Right ventricle myocardium superior (tissue), 1 donor: ENCODE measurements at regions not wholly inside any gene's neighbourhood (a gene's known extent, or its start where the extent isn't known, plus 50 kb on each side); places are given as distances from the start of the nearest gene placed in this dataset.
"Not testable (repeated sequence)": the region's sequence is repeated elsewhere in the genome, so short reads cannot be mapped to it uniquely, and the experiment has no call there.

Source experiments
- ATAC-seq: fragments of 200-7000 bp; cut with Tn5 transposase; one replicate; pipeline ENCODE4 v1.9.1; 2020; ENCODE audit warnings: mild to moderate bottlenecking; ENCODE audit not compliant: poor library complexity
- DNase-seq: peaks from one replicate; pipeline ENCODE4 v3.0.0-alpha.2; 2020
- intact Hi-C: fragments of 100-400 bp; cut with DNase I; formaldehyde crosslinking; loops from one replicate; pipeline ENCODE4 v1.11.2; 2022
- donor health status: DM: no; HTN: yes; CAD: no; lungs with severe emphysema.

- intact Hi-C loops: no loop called here
- DNase-seq (no peak), ATAC-seq (no peak)
These were observed 1733.6 kb downstream of the TP53TG3F start for GRCh38 chr16:35192993-35193392.

DNA sequence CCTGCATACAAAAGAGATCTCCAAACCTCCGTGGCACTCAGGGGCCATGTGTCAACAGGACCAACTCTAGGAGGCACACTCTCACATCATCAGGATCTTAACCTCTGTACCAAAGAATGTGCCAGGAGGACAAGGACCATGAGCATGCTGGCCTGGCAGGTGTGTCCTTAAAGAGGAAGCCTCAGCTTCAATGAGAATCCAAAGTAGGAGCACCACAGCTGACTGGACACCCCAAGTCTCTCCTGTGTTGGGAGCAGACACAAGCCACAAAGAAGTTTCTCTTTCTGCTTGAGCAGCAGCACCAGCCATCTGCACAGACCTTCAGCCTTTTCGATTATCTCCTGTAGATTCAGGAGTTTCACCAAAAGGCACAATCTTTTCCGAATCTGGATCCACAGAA, 1734.5 kb downstream of the TP53TG3F start:
- DNase-seq (no peak), ATAC-seq (no peak)
- intact Hi-C loops: no loop called here

DNA sequence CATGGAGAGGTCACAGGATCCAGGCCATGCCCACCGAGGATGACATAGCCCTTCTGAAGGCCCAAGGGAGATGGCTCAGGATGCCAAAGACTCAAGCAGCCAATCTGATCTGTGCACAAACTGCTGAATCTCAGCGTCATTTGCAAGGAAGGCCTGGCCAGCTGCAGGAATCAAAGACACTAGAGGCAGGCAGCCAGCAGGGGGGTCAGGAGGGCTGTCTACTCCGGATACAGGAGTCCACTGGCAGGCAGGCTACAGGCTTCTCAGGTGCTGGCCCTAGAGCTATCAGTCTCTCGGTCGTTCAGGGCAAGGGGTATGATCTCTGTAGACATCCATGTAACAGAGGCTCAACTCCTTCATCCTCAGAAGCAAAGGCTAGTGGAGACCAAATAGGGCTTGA, 1735.3 kb downstream of the TP53TG3F start:
- intact Hi-C loops: no loop called here
- ATAC-seq (no peak), DNase-seq (no peak)

GRCh38 chr16:35195173-35195863, 1735.9 kb downstream of the TP53TG3F start:
- ATAC-seq: no peak
- no peak for DNase-seq
- intact Hi-C loops: no loop called here

DNA sequence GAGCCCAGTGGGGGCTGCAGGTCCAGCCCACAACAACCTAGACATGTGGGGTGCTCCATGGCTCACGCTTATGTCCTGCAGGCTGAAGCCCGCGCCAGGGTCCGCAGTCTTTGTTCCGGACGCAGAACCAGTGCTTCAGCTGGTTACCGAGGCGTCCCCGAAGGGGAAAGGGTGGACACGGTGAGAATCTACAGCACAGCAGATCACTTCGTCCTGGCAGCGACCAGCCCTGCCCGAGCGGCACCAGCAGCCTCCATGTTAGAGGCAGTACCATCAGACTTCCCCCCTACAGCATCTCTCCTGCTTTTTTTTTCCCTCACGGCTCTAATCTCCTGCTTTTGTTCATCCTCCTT, 1736.4 kb downstream of the TP53TG3F start:
- DNase-seq (no peak), ATAC-seq (no peak)
- intact Hi-C loops: no loop called here

- ATAC-seq: no peak
- no peak for DNase-seq
- intact Hi-C loops: no loop called here
These were observed 1736.9 kb downstream of the TP53TG3F start for GRCh38 chr16:35196313-35196712.

DNA sequence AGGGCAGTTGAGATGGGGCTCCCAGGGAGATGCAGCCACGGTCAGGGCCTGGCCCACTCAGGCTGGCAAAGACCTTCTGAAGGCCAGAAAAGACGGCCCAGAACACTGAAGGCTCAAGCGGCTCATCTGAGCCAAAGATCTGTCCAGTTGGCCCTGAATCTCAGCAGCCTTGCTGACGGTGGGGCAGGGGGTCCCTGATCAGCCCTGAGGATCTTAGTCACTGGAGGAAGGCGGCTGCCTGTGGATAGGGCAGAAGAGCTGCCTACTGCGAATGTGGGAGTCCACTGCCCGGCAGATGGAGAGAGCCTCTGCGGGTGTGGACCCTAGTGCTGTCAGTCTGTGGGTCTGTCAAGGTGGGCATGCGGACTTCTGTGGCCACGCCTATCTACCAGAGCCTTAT, 1738.2 kb downstream of the TP53TG3F start:
- ATAC-seq: no peak
- no peak for DNase-seq
- intact Hi-C loops: no loop called here

GRCh38 chr16:35198223-35199199, 1739.1 kb downstream of the TP53TG3F start:
- ATAC-seq: no peak
- intact Hi-C loops: no loop called here

GRCh38 chr16:35200662-35201061, 1741.2 kb downstream of the TP53TG3F start:
- ATAC-seq: no peak
- DNase-seq: no peak
- intact Hi-C loops: no loop called here

More at GRCh38 chr16:35198223-35199199, 1739.1 kb downstream of the TP53TG3F start:
- no peak for DNase-seq

DNA sequence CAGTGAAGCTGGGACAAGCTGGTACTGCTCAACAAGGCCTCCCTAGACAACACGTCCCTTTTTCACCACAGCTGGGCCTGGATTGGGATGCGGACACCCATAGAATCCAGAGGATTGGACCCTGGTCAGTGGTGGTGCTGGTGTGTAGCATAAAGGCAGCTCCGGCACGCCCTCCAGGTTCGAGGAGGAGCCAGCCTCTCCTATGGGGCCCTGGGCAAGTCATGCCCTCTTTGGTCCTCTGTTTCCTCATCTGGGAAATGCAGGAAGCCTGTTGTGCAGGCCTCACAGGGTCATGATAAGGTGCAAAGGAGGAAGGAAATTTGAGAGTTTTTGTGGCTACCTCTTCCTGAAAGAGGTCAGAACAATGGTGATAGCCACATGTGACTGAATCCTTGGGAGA, 1741.7 kb downstream of the TP53TG3F start:
- ATAC-seq: no peak
- DNase-seq: no peak
- intact Hi-C loops: no loop called here

DNA sequence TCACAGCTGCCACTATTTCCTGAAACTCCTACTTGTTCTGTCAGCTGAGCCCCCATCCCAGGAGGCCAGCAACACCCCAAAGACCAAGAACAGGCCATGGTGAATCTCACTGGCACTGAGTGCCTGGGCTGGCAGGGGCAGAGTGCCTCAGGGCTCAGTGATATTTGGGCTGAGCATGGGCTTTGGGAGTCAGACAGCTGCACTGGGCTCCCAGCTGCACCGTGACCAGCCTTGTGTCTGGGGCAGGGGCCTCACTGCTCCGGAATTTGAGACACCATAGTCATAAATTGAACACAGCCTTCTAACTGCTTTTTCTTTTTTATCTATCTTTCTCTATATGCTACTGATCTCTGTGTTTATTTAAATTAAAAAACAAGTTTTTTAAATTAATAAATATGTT, 1744.2 kb downstream of the TP53TG3F start:
- intact Hi-C loops: no loop called here
- no peak for ATAC-seq

DNA sequence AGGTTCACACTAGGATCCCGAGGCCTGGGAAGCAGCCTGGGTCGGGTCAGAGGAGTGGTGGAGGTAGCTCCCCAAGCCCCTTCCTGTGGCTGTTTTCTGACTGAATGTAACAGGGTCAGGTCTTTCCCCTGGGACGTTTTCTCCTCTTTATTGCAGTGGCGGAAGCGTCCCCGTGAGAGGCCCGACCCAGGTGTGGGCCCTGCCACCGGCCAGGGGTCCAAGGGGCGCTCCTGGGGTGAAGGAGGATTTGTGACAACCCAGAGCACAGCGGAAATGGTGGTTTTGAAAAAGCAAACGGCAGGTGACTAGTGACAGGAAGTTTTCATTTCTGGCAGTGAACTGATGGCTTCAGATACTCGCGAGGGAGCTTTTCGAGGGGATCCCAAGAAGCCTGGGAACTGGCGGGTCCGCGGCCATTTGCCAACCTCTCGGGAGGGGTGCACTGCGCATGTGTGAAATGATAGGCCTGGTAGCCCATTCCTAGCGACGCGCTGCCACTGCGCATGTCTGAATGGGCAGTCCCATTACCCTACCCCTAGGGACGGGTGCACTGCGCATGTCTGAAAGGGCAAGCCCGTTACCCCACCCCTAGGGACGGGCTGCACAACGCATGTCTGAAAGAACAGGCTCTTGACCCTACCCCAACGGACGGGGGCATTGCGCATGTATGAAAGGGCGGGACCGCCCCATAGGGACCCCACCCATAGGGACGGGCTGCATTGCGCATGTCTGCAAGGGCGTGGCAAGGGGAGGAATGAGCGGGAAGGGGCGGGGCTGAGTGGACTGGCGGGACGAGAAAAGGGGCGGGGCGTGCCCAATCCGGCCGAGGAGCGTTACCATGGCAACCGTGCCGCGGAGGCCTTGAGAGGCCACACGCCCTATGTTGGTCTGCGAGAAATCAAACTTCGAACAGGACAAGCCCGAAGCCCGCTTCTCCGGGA, 1747.9 kb downstream of the TP53TG3F start:
- ATAC-seq (no peak), DNase-seq (no peak)
- intact Hi-C loops: no loop called here

More for the DNA sequence above, 1744.2 kb downstream of the TP53TG3F start:
- DNase-seq: no peak

GRCh38 chr16:35208001-35208935, 1748.9 kb downstream of the TP53TG3F start:
- no peak for DNase-seq
- no peak for ATAC-seq
- intact Hi-C loops: no loop called here

- intact Hi-C loops: no loop called here
- ATAC-seq: peak; percentile 89
- no peak for DNase-seq
These were observed 1751.4 kb downstream of the TP53TG3F start for GRCh38 chr16:35210681-35211433.

- intact Hi-C loops: no loop called here
- ATAC-seq: no peak
- DNase-seq: no peak
These were observed 1755.4 kb downstream of the TP53TG3F start for GRCh38 chr16:35214840-35215239.

- no peak for DNase-seq
- intact Hi-C loops: no loop called here
- ATAC-seq: no peak
These were observed 1755.9 kb downstream of the TP53TG3F start for GRCh38 chr16:35215287-35215686.

DNA sequence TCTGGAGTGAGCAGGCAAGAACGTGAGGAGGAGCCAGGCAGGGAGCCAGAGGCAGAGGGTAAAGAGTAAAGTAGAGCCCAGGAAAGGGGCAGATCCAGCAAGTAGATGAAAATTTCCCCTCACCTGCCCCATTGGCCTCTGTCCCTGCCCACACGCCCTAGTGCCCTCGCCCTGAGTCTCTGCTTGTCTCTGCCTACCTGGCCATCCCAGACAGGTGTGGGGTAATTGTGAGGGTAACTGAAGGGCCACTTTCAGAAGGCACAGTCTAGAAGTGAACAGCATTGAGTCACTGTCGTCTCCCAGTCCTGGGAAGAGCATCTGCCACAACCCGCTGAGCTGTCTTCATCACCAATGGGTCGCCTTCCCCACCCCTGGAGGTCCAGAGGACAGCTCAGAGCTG, 1756.8 kb downstream of the TP53TG3F start:
- intact Hi-C loops: not testable (repeated sequence)

More for the DNA sequence above, 1756.8 kb downstream of the TP53TG3F start:
- ATAC-seq, DNase-seq: not testable (repeated sequence)
